Right renal pelvis (tissue), 4 donors: ENCODE measurements at regions not wholly inside any gene's neighbourhood (a gene's known extent, or its start where the extent isn't known, plus 50 kb on each side); places are given as distances from the start of the nearest gene placed in this dataset.
"Not testable (repeated sequence)": the region's sequence is repeated elsewhere in the genome, so short reads cannot be mapped to it uniquely, and the experiment has no call there.

Experiments used
- DNase-seq, 4 donors: peaks; one replicate each; pipeline ENCODE4 v3.0.0-alpha.2; 2013; ENCODE audit warnings: low read depth in 4 of 4, low spot score in 3 of 4, missing footprints in 1 of 4

DNA sequence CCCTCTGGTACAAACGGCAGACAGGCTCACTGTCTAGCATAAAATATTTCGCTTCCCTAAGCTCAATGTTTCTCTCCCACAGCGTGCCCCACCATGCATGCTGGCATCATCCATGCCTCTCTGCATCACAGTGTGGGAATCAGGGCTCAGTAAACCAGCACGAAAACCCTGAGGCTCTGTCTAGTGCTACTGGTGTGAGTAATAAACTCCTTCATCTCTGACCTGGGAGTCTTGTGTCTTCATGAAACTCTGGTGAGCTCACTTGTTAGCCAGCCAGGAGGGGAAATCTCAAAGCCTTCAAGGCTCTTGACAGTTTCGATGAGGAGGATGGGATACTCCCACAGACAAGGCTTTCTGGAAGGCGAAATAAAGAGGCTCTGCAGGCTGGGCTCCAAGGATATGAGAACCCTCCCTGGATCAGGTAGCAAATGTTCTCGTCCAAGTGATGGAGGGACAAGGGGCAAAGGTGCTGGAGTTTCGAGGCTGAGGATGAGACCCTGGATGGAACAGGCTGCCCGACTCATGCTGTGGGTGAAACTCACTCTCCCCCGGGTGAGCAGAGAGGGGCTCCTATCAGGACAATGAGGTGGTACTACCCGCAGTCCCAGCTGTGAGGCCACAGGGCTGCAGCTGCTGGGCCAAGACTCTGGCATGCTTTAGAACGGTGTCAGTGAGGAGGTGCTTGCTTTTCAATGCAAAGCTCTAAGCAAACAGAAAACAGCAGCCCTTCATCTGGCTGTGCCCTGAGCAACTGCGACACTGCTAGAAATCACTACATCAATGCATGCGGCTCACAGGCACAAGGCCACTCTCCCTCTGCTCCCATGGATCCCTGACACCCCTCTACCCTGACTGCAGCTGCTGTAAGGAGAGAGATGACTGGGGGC, 69.3 kb downstream of the SHANK2 start:
- DNase-seq = no peak

GRCh38 chr11:71181566-71181965, 70.8 kb downstream of the SHANK2 start:
- no peak for DNase-seq

- DNase-seq = no peak
Measured at GRCh38 chr11:71180694-71181470, 71.5 kb downstream of the SHANK2 start.

- DNase-seq = no peak
Measured at GRCh38 chr11:71179877-71180605, 72.3 kb downstream of the SHANK2 start.

DNA sequence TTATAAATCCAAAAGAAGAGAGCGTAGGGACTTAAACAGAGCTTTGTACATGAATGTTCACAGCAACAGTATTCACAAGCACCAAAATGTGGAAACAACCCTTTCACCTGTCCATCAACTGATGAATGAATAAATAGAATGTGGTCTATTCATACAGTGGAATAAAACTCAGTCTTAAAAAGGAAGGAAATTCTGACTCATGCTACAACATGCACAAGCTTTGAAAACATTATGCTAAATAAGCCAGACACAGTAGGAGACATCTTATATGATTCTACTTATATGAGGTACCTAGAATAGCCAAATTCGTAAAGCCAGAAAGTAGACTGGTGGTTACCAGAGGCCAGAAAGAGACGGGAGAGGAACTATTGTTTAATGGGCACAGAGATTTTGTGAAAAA, 74.3 kb downstream of the SHANK2 start:
- no peak for DNase-seq

- no peak for DNase-seq
Measured at GRCh38 chr11:71176812-71177211, 75.6 kb downstream of the SHANK2 start.

GRCh38 chr11:71173709-71174108, 78.7 kb downstream of the SHANK2 start:
- DNase-seq = no peak

- no peak for DNase-seq
Measured at GRCh38 chr11:71172680-71173079, 79.7 kb downstream of the SHANK2 start.

- DNase-seq = no peak
Measured at GRCh38 chr11:71171576-71171975, 80.8 kb downstream of the SHANK2 start.

DNA sequence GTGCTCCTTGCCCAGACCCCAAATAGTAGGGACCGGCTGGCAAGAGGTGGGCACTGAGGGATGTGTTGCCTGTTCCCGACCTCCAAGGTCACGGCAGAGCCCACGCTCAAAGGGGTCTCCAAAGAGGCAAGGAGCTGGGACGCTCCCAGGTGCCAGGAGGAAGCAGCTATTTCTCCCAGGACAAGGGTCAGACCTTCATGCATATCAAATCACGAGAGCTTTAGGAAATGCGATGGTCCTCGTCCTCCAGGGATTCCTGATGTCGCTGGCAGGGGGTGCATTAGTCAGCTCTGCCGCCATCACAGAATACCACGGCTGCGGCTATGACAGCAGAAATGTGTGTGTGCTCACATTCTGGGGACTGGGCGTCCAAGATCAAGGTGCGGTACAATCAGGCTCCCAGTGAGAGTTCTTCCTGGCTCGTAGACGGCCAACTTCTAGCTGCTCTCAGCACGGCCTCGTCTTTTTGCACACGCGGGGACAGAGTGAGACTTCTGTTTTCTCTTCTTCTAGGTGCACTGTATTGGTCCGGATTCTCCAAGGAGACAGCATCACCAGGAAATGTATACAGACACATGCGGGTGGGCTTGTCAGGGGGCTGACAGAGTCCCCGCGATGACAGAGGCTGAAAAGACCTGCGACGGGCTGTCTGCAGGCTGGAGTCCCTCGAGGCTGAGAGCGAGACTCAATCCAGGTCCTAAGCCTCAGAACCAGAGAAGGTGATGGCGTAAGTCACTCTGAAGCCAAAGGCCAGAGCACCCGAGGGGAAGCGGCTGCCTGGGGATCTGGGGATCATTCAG, 81.6 kb downstream of the SHANK2 start:
- DNase-seq = no peak

DNA sequence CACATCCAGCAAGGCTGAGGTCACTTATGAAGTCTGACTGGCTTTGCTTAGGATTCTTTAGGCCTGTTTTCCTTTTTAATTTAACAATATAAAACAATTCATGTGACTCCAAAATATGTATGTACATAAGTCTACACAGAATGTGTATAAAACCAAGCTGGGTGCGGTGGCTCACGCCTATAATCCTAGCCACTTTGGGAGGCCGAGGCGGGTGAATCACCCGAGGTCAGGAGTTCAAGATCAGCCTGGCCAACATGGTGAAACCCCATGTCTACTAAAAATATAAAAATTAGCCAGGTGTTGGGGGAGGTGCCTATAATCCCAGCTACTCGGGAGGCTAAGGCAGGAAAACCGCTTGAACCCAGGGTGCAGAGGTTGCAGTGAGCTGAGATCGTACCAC, 83.1 kb downstream of the SHANK2 start:
- DNase-seq = no peak

DNA sequence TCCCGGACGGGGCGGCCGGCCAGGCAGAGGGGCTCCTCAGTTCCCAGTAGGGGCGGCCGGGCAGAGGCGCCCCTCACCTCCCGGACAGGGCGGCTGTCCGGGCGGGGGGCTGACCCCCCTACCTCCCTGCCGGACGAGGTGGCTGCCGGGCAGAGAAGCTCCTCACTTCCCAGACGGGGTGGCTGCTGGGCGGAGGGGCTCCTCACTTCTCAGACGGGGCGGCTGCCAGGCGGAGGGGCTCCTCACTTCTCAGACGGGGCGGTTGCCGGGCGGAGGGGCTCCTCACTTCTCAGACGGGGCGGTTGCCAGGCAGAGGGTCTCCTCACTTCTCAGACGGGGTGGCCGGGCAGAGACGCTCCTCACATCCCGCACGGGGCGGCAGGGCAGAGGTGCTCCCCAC, 84.6 kb downstream of the SHANK2 start:
- not testable (repeated sequence) for DNase-seq

- no peak for DNase-seq
Measured at GRCh38 chr11:71165771-71166170, 86.6 kb downstream of the SHANK2 start.

DNA sequence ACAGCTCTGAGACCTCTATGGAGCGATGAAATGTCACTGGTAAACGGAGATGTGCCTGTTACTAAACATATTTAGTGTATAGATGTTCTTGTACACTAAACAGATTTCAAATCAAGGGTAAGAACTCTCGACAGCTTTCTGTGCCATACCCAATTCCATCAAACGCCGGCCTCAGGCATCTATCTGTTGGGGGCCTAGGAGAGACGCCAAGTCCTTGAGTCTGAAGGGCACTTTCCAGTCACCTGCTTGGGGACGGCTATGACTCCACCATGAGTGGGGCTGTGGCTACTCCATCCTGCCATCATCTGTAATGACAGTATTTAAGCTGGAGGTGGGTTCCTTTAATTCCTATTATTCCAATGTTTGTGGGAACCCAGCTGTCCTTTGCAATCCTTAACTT, 87.8 kb downstream of the SHANK2 start:
- DNase-seq = no peak

DNA sequence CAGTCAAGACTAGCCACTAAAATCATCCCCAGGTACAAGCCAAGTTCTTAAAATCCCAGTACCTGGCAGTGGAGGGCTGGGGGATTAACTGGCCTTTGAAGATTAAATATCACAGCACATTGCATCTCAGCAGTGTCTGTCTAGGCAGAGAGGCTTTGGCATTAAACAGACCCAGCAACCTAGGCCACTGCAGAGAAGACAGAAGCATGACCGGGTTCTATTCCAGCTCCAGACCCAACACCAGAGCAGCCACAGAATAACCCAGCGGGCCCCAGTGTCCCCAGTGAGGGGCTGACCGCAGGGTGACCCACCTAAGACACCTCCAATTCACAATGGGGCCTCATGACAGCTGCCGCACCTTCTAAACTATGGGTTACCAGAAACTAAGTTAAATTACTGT, 88.2 kb downstream of the SHANK2 start:
- no peak for DNase-seq

DNA sequence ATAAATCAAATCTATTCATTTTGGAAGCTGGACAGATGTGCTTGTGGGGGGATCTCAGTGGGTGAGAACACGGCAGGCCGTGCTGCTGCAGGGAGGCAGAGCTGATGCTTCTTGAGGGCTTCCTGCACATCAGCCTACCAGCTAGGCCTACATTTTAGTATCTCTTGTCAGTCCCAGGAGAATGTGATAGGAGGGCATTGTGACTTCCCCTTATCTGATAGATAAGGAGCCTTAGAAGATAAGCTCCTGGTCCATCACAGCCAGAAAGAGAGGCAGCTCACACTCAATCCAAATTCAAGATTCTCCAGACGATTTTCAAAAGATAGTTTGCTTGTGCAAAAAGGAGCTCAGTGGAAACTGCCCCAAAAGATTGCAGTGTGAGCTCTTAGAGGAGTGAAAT, 89.0 kb downstream of the SHANK2 start:
- DNase-seq = no peak

GRCh38 chr11:71158936-71159335, 93.4 kb downstream of the SHANK2 start:
- DNase-seq = no peak

GRCh38 chr11:71157676-71158075, 94.7 kb downstream of the SHANK2 start:
- DNase-seq = not testable (repeated sequence)

DNA sequence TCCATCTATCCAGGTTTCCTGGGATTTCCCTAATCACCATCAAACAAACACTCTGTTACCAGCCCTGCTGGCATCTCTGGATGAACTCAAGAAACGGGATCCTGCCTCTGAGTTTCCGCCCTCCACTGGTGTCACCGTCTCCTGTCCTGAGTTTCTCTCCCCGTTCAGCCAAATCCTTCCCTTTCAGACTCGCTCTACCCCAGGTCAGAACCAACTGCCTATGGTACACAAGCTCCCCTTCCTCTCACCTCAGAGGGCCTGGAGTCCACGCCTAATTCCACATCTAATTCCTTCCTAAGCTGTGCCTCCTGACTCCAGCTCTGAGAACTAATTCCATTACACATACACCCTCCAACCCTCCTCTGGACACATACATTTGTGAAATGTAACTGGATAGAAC, 96.1 kb downstream of the SHANK2 start:
- DNase-seq = no peak

DNA sequence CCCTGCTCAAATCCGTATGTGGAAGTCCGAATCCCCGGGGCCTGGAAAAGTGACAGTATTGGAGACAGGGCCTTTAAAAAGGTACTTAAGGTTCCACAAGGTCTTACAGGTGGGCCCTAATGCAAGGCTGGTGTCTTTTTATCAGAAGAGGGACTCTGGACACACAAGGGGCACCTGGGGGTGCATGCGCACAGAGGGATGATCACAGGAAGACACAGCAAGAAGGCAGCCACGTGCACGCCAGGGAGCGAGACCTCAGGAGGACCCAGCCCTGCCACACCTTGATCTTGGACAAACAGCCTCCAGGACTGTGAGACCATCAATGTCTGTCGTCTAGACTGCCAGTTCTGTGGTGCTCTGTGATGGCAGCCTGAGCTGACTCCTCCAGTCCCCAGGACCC, 96.5 kb downstream of the SHANK2 start:
- DNase-seq = no peak
